ENCODE measurements at regions not wholly inside any gene's neighbourhood (a gene's known extent, or its start where the extent isn't known, plus 50 kb on each side); places are given as distances from the start of the nearest gene placed in this dataset.

DNA sequence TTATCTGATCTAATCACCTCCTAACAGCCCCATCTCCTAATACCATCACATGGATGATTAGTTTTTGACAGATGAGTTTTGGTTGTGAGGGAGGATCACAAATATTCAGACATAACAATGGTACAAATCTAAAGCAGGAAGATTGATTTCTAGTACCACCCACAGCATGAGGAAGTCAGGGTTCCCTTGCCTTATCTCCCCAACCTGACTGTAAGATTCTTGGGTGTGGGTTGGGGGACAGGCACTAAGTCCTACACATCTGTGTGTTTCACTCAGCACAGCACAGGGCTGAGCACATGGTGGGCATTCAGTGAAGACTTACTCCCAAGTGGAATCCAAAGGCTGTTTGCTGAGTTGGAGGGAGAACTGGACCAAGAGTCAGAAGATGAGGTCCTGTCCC is 93.8 kb upstream of the CXCR4 start:
- no peak for DNase-seq (ENCODE audit: low read depth)
- TF ChIP-seq, protein P1, sequence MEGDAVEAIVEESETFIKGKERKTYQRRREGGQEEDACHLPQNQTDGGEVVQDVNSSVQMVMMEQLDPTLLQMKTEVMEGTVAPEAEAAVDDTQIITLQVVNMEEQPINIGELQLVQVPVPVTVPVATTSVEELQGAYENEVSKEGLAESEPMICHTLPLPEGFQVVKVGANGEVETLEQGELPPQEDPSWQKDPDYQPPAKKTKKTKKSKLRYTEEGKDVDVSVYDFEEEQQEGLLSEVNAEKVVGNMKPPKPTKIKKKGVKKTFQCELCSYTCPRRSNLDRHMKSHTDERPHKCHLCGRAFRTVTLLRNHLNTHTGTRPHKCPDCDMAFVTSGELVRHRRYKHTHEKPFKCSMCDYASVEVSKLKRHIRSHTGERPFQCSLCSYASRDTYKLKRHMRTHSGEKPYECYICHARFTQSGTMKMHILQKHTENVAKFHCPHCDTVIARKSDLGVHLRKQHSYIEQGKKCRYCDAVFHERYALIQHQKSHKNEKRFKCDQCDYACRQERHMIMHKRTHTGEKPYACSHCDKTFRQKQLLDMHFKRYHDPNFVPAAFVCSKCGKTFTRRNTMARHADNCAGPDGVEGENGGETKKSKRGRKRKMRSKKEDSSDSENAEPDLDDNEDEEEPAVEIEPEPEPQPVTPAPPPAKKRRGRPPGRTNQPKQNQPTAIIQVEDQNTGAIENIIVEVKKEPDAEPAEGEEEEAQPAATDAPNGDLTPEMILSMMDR (conservative IDR thresholded peaks at IDR 0.05; ENCODE audit: control insufficient read depth, insufficient read depth, low read depth, low read length) = no peak

DNA sequence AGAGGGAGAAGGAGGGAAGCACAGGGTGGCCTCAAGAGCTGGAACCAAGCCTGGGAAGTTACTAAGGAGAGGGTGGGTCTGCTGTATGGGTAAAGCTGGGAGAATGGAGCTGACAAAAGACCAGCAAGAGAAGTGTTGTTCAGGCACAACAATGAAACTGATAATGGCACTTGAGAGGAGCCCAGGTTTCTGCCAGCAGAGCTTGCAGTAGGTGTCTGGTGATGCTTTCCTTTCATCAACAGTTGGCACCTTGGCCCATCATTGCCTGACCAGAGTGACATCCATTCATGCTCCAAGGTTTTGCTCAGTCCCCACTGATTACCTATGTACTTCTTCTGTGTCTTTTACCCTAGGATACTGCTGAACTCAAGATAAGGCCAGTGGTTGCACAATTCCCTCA is 92.9 kb upstream of the CXCR4 start:
- no peak for DNase-seq (ENCODE audit: low read depth)
- H3K4me3 ChIP-seq (ENCODE audit: control insufficient read depth, low read depth, low read length) = no peak overlapping the region

More for the DNA sequence above, 93.8 kb upstream of the CXCR4 start:
- H3K4me3 ChIP-seq (ENCODE audit: control insufficient read depth, low read depth, low read length) = no peak overlapping the region

DNA sequence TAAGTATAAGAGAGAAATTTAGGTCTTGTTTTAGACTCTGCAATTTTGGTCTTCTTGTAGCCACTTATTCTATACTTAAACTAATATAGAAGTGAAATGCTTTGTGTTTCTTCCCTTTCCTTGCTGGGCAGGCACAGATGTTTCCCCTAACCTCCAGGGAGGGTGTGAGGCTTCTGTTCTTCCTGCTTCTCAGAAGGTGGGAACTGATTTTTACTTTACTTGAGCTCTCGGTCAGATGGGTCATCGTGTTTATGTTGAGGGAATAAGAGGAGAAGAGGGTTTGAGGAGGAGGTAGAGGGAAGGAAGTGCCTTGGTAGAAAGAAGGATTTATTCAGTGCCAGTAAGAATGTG is 92.5 kb upstream of the CXCR4 start:
- TF ChIP-seq, protein P1 (conservative IDR thresholded peaks at IDR 0.05; ENCODE audit: control insufficient read depth, insufficient read depth, low read depth, low read length) = no peak
- DNase-seq (ENCODE audit: low read depth) = no peak
- no peak overlapping the region for H3K4me3 ChIP-seq (ENCODE audit: control insufficient read depth, low read depth, low read length)

More for the DNA sequence above, 92.9 kb upstream of the CXCR4 start:
- TF ChIP-seq, protein P1 (conservative IDR thresholded peaks at IDR 0.05; ENCODE audit: control insufficient read depth, insufficient read depth, low read depth, low read length) = no peak

DNA sequence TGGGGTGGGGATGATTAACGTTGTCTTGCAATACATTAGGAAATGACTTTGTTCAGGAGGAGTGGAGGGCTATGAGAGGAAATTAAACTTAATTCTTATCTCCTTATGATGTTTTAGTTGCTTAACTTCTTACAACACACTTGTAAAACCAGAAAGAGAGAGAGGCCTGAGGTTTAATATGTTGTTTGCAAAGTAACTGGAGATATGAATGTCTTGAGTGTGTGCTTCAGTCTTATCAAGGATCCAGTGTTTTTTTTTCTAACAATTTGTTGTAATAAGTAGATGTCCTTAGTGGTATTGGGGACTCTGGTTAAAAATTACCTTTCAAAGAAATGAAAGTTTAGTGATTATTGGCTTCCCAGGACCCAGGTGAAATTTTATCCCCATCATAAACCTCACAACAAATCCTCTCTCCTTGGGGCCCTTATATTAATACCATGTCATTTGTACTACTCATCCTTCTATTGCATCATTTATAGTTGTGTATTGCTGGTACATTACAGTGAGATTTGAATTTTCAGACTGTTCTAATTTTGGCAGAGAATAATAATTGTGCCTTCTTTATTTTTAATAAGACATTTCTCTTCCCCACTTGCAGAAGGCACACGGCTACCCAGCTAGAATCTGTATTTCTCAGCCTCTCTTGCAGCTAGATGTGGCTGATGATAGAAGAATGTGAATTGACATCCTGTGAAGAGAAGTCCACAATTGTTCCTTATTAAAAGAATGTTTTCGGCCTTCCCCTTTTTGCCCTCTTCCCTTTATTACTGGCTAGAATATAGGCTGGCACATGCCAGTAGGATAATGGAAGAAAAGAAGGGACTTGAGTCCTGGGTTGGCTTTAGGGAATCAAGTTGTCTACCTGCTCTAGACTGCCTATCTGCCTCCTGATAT is 91.9 kb upstream of the CXCR4 start:
- no peak overlapping the region for H3K4me3 ChIP-seq (ENCODE audit: control insufficient read depth, low read depth, low read length)
- TF ChIP-seq, protein P1 (conservative IDR thresholded peaks at IDR 0.05; ENCODE audit: control insufficient read depth, insufficient read depth, low read depth, low read length) = no peak
- DNase-seq (ENCODE audit: low read depth) = no peak

DNA sequence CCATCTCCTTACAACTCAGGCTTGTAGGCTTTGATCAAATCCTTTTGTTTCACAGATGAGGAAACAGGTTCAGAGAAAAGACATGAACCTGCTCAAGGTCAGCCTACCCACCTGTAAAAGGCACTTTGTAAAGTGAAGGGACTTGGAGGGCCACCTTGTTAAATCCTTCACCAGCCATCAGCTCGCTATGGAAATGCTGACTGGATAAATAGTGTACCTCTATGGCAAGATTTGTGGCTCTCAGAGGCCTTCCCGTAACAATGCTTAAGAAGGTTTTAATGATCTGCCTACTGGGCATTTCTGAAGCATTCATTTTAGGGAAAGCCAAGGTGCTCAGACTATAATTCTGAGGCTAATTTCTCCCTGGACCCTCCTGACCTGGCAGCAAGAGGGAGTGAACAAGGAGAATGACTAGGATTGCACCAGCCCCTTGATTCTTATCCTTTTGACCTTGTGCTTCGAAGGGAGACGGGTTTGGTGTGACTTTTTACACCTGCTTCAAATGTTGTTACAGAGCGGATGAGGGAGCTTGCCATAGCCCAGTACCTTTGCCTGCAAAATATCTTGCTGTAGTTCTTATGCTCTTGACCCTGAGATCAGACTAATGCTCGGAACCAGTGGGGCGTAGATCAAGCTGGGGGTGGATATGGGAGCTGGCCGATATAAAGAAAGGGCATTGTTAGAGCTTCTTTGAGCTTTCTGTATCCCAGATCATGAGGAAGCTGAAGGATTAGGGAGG is 90.9 kb upstream of the CXCR4 start:
- no peak overlapping the region for H3K4me3 ChIP-seq (ENCODE audit: control insufficient read depth, low read depth, low read length)
- TF ChIP-seq, protein P1 (conservative IDR thresholded peaks at IDR 0.05; ENCODE audit: control insufficient read depth, insufficient read depth, low read depth, low read length) = no peak
- no peak for DNase-seq (ENCODE audit: low read depth)

DNA sequence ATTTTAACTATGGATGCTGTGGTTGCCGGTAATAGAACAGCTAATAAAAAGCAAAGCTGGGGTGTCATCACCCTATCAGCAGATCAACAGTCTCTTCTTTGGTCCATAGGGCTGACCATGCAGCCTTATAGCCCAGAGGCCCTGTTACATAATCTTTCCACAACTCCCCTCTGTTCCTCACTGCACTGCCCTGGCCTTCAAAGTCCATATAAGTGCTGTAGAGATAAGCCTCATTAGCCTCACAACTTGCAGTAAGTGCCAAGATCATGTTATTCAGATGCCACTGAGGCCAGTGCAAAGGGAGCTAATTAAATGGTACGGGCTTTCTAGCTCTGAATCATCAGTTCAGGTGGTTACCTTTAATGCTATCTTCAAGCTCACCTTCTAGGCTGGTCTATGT is 89.7 kb upstream of the CXCR4 start:
- TF ChIP-seq, protein P1 (conservative IDR thresholded peaks at IDR 0.05; ENCODE audit: control insufficient read depth, insufficient read depth, low read depth, low read length) = no peak
- no peak for DNase-seq (ENCODE audit: low read depth)
- H3K4me3 ChIP-seq (ENCODE audit: control insufficient read depth, low read depth, low read length) = no peak overlapping the region

All from fibroblast of mammary gland (primary cell).